Neural cell (in vitro differentiated cells): ENCODE measurements at regions not wholly inside any gene's neighbourhood (a gene's known extent, or its start where the extent isn't known, plus 50 kb on each side); places are given as distances from the start of the nearest gene placed in this dataset.

Experiments used
- CTCF ChIP-seq: fragments of 450-650 bp; IDR thresholded peaks from 2 replicates; pipeline ENCODE4 v1.5.1; 2014; ENCODE audit warnings: antibody characterized with exemption, mild to moderate bottlenecking, moderate library complexity; ENCODE audit not compliant: poor library complexity, severe bottlenecking
- EP300 ChIP-seq: fragments of 450-650 bp; conservative IDR thresholded peaks from 2 replicates; pipeline ENCODE4 v1.6.1; 2014; ENCODE audit warnings: antibody characterized with exemption, mild to moderate bottlenecking, moderate library complexity; ENCODE audit not compliant: poor library complexity, severe bottlenecking

GRCh38 chr10:91137822-91138221 is 82.6 kb upstream of the PCGF5 start:
- TF ChIP-seq CTCF (no peak), EP300 (no peak)
